ENCODE measurements at regions not wholly inside any gene's neighbourhood (a gene's known extent, or its start where the extent isn't known, plus 50 kb on each side); places are given as distances from the start of the nearest gene placed in this dataset.
A peak's percentile ranks its signal among the peaks of the same experiment; 100 is the strongest.

GRCh38 chr20:12627485-12627884 lies 381.3 kb upstream of the SPTLC3 start:
- H4K20me1 ChIP-seq, result no peaks in the 10 kb centered on the region
- no peak for TF ChIP-seq Cebpa-rat (IDR thresholded peaks at IDR 0.05)
- no peak overlapping the region for H3K27ac ChIP-seq
- no peaks in the 10 kb centered on the region for H3K36me3 ChIP-seq
- no peak overlapping the region for H3K4me3 ChIP-seq
- H3K4me1 ChIP-seq, result no peaks in the 10 kb centered on the region
- H3K9me3 ChIP-seq, result no peaks in the 10 kb centered on the region
- H3K27me3 ChIP-seq, result no peaks in the 10 kb centered on the region
- H3K4me2 ChIP-seq, result no peak overlapping the region
- H3K9ac ChIP-seq, result no peak overlapping the region

DNA sequence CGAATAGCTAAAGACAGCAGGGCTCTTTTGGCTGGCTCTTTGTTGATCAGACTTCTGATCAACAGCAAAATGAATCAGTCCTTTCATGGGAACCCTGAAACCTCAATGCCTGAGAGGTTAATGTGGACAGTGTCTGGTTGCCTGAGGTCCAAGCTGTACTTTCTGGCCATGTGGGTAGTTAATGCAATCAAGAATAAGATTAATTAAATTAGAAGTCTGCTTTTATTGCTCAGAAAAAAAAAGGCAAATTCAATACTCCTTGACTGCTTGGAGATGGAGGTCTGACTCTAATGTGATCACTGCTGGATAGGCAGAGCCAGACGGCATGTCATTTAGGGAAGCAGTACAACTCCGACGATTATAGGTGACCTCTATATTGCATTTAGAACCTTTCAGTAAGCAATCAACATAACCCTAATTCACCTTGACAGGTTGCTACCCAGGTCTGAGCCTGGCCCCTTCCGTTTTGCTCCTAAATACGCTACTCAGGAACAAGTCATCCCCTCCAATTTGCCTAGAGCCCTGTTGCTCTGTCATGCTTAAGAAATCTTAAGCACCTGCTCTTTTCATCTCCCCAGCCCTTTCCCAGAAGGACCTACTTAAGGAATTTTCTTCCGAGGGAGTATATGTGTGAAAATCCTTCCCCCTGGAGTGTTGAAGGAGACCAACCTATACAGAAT lies 370.0 kb upstream of the SPTLC3 start:
- Histone ChIP-seq H3K4me3 (no peak overlapping the region), H3K36me3 (no peaks in the 10 kb centered on the region), H3K27me3 (no peaks in the 10 kb centered on the region), H3K4me1 (peaks cover 11% of the 10 kb centered on the region), H3K27ac (no peak overlapping the region), H3K9ac (no peak overlapping the region), H3K4me2 (no peak overlapping the region), H3K9me3 (no peaks in the 10 kb centered on the region), H4K20me1 (no peaks in the 10 kb centered on the region)
- no peak for TF ChIP-seq Cebpa-rat (IDR thresholded peaks at IDR 0.05)

- H3K4me3 ChIP-seq, result no peak overlapping the region
- H4K20me1 ChIP-seq, result no peaks in the 10 kb centered on the region
- no peaks in the 10 kb centered on the region for H3K27me3 ChIP-seq
- H3K9me3 ChIP-seq, result no peaks in the 10 kb centered on the region
- no peak overlapping the region for H3K9ac ChIP-seq
- H3K4me2 ChIP-seq, result peak overlapping the region; percentile 56
- TF ChIP-seq Cebpa-rat (IDR thresholded peaks at IDR 0.05), result no peak
- no peaks in the 10 kb centered on the region for H3K36me3 ChIP-seq
- no peak overlapping the region; the same call in 1 of the 2 replicates for H3K27ac ChIP-seq
- H3K4me1 ChIP-seq, result peaks cover 11% of the 10 kb centered on the region
Measured at GRCh38 chr20:12640251-12640650, 368.5 kb upstream of the SPTLC3 start.

- no peak for TF ChIP-seq Cebpa-rat (IDR thresholded peaks at IDR 0.05)
- Histone ChIP-seq H3K36me3 (no peaks in the 10 kb centered on the region), H3K27ac (no peak overlapping the region), H3K27me3 (no peaks in the 10 kb centered on the region), H3K4me1 (peaks cover 11% of the 10 kb centered on the region), H3K4me2 (no peak overlapping the region), H3K9me3 (no peaks in the 10 kb centered on the region), H3K9ac (no peak overlapping the region), H3K4me3 (no peak overlapping the region), H4K20me1 (no peaks in the 10 kb centered on the region)
Measured at GRCh38 chr20:12641619-12642018, 367.2 kb upstream of the SPTLC3 start.

DNA sequence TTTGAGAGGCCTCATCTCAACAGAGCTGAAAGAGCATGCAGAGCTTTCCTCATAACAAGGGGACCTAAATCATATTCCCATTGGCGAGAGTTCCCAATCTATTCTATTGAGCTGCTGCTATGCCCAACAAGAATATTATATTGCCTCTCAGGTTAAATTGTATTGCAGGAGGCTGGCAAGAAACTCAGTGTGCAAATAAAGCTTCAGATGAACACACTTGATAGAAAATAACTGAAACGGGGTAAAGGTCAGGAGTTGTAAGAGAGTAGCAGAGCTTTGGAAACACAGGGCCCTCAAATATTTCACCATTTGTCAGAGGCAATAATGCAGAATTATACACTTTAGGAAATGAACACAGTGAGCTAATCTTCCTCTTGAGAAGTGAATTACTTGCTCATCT lies 364.3 kb upstream of the SPTLC3 start:
- TF ChIP-seq Cebpa-rat (IDR thresholded peaks at IDR 0.05), result no peak
- Histone ChIP-seq H3K4me2 (no peak overlapping the region), H3K4me1 (peaks cover 13% of the 10 kb centered on the region), H3K27me3 (no peaks in the 10 kb centered on the region), H4K20me1 (no peaks in the 10 kb centered on the region), H3K27ac (no peak overlapping the region), H3K36me3 (no peaks in the 10 kb centered on the region), H3K4me3 (no peak overlapping the region), H3K9me3 (no peaks in the 10 kb centered on the region), H3K9ac (no peak overlapping the region)

DNA sequence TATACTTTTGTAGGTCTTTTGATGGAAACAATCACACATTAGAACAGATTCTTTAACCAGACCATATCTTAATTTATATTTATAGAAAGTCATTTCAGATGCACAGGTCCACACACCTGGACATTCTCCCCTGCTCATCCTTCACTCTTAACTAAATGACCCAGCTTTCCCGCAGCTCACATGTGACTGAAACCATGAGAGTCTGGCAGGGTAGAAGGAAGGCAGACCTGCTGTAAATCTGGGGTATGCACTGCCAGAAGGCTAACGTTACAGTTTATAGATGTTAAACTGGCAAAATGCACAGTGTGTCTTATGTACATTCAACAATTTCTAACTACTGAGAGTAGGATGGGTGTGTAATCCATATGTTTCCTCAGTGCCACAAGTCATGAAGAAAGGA lies 359.5 kb upstream of the SPTLC3 start:
- no peak overlapping the region for H3K9ac ChIP-seq
- H3K4me1 ChIP-seq, result 0 out of 2 replicates have a peak, but pooled peaks cover 6% of the 10 kb centered on the region
- H3K36me3 ChIP-seq, result no peaks in the 10 kb centered on the region
- H3K4me3 ChIP-seq, result no peak overlapping the region
- H3K4me2 ChIP-seq, result 0 out of 2 replicates have a peak overlapping the region, but pooled peaks have one; percentile 3
- no peaks in the 10 kb centered on the region for H4K20me1 ChIP-seq
- H3K9me3 ChIP-seq, result no peaks in the 10 kb centered on the region
- no peak overlapping the region for H3K27ac ChIP-seq
- no peaks in the 10 kb centered on the region for H3K27me3 ChIP-seq
- no peak for TF ChIP-seq Cebpa-rat (IDR thresholded peaks at IDR 0.05)

DNA sequence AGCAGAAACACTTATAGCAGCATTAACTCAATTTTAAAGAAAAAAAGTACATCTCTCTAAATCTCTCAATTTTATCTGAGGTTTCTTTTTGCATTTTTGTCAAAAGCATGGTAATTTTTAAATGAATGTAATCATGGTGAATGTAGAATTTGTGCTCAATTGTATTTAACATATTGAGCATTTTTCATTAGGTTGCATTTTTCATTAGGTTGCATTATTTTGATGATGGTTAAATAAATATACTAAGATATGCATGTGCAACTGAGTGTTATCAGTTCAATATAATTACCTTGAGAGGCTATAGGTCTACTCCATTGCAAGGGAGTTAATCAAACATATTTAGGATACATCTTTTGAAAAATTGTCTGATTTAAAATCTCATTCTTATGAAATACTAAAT lies 355.1 kb upstream of the SPTLC3 start:
- Histone ChIP-seq H3K36me3 (no peaks in the 10 kb centered on the region), H4K20me1 (no peaks in the 10 kb centered on the region), H3K9me3 (no peaks in the 10 kb centered on the region), H3K4me1 (0 out of 2 replicates have a peak, but pooled peaks cover 6% of the 10 kb centered on the region), H3K27ac (no peak overlapping the region), H3K27me3 (no peaks in the 10 kb centered on the region), H3K4me3 (no peak overlapping the region), H3K4me2 (no peak overlapping the region), H3K9ac (no peak overlapping the region)
- no peak for TF ChIP-seq Cebpa-rat (IDR thresholded peaks at IDR 0.05)

DNA sequence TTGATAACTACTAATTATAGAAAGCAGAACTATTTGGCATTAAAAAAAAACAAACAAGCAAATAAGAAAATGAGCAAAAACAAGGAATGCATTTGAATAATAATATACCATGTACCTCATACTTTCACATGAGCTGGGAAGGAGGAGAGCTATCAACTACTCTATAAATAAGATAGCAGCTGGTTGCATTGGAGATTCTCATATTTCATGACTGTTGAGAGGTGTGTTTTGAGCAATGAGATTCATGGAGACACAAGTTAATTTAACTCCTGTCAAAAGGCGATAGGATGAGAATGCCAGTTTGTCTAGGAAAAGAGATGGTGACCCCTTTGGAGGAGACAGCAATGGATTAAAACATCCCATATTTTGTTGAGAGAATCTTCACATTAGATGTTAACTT lies 348.8 kb upstream of the SPTLC3 start:
- H3K4me2 ChIP-seq, result no peak overlapping the region
- no peaks in the 10 kb centered on the region for H3K4me1 ChIP-seq
- no peak overlapping the region for H3K9ac ChIP-seq
- H3K36me3 ChIP-seq, result no peaks in the 10 kb centered on the region
- no peak for TF ChIP-seq Cebpa-rat (IDR thresholded peaks at IDR 0.05)
- no peaks in the 10 kb centered on the region for H3K9me3 ChIP-seq
- H3K4me3 ChIP-seq, result no peak overlapping the region
- no peaks in the 10 kb centered on the region for H4K20me1 ChIP-seq
- no peaks in the 10 kb centered on the region for H3K27me3 ChIP-seq
- H3K27ac ChIP-seq, result no peak overlapping the region

DNA sequence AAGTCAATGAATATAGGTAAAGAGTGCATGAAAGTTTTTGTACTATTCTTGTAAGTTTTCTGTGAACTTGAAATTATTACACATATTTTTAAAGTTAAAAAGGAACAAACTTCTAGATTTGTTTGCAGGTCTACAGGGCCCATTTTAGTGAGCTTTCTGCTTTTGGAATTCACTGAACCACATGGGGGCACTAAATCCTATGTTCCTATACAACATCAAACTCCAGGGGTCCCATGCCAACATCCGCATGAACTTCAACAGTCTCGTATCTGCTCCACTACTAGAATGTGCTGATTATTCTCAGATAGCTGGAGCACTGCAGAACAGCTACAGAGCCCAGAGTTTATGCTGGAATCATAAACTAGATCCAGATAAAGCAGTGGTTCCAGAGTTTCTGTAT lies 347.9 kb upstream of the SPTLC3 start:
- no peak overlapping the region for H3K9ac ChIP-seq
- H3K4me1 ChIP-seq, result no peaks in the 10 kb centered on the region
- H3K9me3 ChIP-seq, result no peaks in the 10 kb centered on the region
- H3K36me3 ChIP-seq, result no peaks in the 10 kb centered on the region
- TF ChIP-seq Cebpa-rat (IDR thresholded peaks at IDR 0.05), result no peak
- H3K4me3 ChIP-seq, result no peak overlapping the region
- H3K27ac ChIP-seq, result no peak overlapping the region
- no peak overlapping the region for H3K4me2 ChIP-seq
- no peaks in the 10 kb centered on the region for H3K27me3 ChIP-seq
- no peaks in the 10 kb centered on the region for H4K20me1 ChIP-seq

DNA sequence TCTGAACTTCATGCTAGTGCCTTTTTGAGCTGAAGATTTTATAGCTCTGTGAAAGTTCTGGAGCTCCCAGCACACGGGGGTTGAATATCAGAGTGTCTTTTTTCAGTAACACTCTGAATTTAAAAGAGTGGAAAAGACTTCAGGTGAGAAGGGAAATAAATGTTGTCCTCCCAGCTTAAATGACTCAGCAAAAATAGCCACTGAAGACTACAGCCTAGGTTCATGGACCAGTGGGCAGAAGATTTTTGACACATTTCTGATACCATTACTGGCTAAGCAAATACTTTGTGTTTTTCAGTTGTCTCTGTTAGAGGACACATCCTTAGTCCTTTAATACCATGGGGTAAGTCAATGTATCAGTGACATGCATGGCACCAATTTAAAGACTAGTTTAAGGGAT lies 338.5 kb upstream of the SPTLC3 start:
- no peaks in the 10 kb centered on the region for H3K9me3 ChIP-seq
- no peak overlapping the region for H3K4me3 ChIP-seq
- H4K20me1 ChIP-seq, result no peaks in the 10 kb centered on the region
- no peak overlapping the region for H3K27ac ChIP-seq
- no peak overlapping the region for H3K4me2 ChIP-seq
- no peak for TF ChIP-seq Cebpa-rat (IDR thresholded peaks at IDR 0.05)
- peaks cover 6% of the 10 kb centered on the region for H3K4me1 ChIP-seq
- H3K36me3 ChIP-seq, result no peaks in the 10 kb centered on the region
- no peaks in the 10 kb centered on the region for H3K27me3 ChIP-seq
- H3K9ac ChIP-seq, result no peak overlapping the region

DNA sequence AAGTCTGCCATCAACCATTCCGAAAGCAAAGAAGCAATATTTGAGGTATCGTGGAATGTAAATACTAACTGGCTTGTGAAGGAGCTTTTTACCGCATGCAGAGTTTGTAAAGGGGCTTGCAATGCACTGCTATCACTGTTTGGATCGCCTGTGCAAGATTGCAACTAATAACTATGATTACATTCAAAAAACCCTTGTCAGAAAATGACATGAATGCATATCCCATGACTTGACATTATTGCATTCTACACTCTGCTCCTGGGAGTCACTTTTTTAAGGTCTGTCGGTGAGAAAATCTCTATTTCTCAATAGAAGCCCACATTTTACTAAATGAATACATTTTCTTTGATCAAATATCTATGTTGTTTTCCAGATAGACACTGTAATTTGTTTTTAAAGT lies 335.4 kb upstream of the SPTLC3 start:
- no peaks in the 10 kb centered on the region for H3K9me3 ChIP-seq
- no peaks in the 10 kb centered on the region for H4K20me1 ChIP-seq
- H3K9ac ChIP-seq, result no peak overlapping the region
- H3K27me3 ChIP-seq, result no peaks in the 10 kb centered on the region
- H3K36me3 ChIP-seq, result no peaks in the 10 kb centered on the region
- H3K27ac ChIP-seq, result no peak overlapping the region
- TF ChIP-seq Cebpa-rat (IDR thresholded peaks at IDR 0.05), result no peak
- H3K4me3 ChIP-seq, result no peak overlapping the region
- H3K4me2 ChIP-seq, result no peak overlapping the region
- H3K4me1 ChIP-seq, result peaks cover 11% of the 10 kb centered on the region

Data from BLaER1 (cell line).